SK-N-SH treated with all-trans-retinoic acid at 6 μM for 48 hours (cell line): ENCODE measurements at regions not wholly inside any gene's neighbourhood (a gene's known extent, or its start where the extent isn't known, plus 50 kb on each side); places are given as distances from the start of the nearest gene placed in this dataset.

Source experiments
- ESRRG ChIP-seq: fragments of 250-450 bp; sonication (Bioruptor Pico); IDR thresholded peaks from 2 replicates; pipeline ENCODE4 v1.6.1; 2021; ENCODE audit warnings: mild to moderate bottlenecking
- OSR1 ChIP-seq: fragments of 250-450 bp; sonication (Bioruptor Pico); IDR thresholded peaks from 2 replicates; pipeline ENCODE4 v1.8.0; 2022; ENCODE audit warnings: moderate library complexity, mild to moderate bottlenecking, inconsistent platforms
- RARB ChIP-seq: fragments of 250-450 bp; sonication (Bioruptor Pico); IDR thresholded peaks from 2 replicates; pipeline ENCODE4 v1.8.0; 2021; ENCODE audit warnings: mild to moderate bottlenecking, moderate library complexity
- ZC3H10 ChIP-seq: fragments of 250-450 bp; sonication (Bioruptor Pico); IDR thresholded peaks from 2 replicates; pipeline ENCODE4 v1.5.1; 2021; ENCODE audit warnings: mild to moderate bottlenecking, moderate library complexity
- TF ChIP-seq, protein P1 (sequence below): fragments of 250-450 bp; sonication (Bioruptor Pico); IDR thresholded peaks from 2 replicates; pipeline ENCODE4 v1.8.0; 2021; ENCODE audit warnings: low read depth, mild to moderate bottlenecking, moderate library complexity, borderline replicate concordance

DNA sequence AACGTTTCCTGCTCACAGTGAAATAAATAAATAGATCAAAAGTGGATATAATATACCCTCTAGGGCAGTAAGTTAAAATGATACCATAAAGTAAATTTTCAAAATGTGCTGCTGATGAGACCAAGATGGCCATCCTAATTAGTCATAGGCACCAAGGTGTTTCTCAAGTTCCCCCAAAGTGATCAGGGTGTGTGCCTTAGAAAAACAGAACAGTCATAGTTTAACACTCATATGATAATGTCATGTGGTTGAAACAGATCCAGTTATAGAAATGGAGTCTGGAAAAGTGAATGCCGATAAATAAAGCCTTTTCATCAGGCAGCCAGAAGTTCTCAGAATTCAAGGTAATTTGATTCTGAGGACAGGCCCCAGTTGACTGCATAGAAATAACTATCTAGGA, 161.5 kb upstream of the CDKN2B start:
- TF ChIP-seq RARB (no peak), OSR1 (CRISPR knock-in tag) (no peak), ESRRG (no peak), ZC3H10 (CRISPR knock-in tag) (no peak)
- TF ChIP-seq, protein P1, sequence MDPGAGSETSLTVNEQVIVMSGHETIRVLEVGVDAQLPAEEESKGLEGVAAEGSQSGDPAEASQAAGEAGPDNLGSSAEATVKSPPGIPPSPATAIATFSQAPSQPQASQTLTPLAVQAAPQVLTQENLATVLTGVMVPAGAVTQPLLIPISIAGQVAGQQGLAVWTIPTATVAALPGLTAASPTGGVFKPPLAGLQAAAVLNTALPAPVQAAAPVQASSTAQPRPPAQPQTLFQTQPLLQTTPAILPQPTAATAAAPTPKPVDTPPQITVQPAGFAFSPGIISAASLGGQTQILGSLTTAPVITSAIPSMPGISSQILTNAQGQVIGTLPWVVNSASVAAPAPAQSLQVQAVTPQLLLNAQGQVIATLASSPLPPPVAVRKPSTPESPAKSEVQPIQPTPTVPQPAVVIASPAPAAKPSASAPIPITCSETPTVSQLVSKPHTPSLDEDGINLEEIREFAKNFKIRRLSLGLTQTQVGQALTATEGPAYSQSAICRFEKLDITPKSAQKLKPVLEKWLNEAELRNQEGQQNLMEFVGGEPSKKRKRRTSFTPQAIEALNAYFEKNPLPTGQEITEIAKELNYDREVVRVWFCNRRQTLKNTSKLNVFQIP: no peak
